NCI-H2171 (cell line): ENCODE measurements at regions not wholly inside any gene's neighbourhood (a gene's known extent, or its start where the extent isn't known, plus 50 kb on each side); places are given as distances from the start of the nearest gene placed in this dataset.
"Not testable (repeated sequence)": the region's sequence is repeated elsewhere in the genome, so short reads cannot be mapped to it uniquely, and the experiment has no call there.

ENCODE experiments used
- DNase-seq: peaks from one replicate; lab custom pipeline; 2025; lab: John Stamatoyannopoulos, UW

- DNase-seq = no peak
Measured at GRCh38 chr12:124130691-124131591, 157.9 kb downstream of the ZNF664 start.

DNA sequence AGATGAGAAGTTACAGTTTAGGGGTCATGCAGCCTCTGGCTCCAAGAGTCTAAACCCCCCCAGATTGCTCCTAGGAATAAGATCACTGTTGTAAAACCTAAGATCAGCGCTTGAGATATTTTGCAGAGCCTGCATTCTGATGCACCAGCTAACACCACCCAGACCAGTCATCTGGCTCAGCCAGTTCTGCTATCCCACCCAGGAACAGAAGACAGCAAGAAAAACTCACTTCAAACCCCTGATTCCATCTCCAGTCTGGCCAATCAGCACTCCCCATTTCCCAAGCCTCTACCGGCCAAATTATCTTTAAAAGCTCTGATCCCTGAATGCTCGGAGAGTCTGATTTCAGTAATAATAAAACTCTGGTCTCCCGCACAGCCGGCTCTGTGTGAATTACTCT, 158.6 kb downstream of the ZNF664 start:
- no peak for DNase-seq

DNA sequence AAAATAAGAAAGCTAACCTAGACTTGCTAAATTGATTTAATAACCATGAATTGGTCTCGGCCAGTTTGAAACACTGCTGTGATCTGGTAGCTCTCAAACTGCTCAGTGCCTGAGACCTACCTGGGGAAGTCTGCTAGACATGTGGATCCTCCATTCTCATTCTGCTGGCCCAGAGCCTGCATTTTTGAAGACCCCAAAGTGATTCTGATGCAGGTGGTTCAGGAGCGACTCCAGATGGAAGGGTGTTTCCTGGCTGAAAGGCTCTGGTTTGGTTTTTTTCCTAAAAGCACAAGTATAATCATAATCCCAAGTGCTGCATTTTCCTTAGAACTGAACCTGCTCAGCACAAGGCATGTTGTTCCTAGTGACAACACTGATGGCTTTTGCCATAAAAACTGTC, 159.5 kb downstream of the ZNF664 start:
- no peak for DNase-seq

DNA sequence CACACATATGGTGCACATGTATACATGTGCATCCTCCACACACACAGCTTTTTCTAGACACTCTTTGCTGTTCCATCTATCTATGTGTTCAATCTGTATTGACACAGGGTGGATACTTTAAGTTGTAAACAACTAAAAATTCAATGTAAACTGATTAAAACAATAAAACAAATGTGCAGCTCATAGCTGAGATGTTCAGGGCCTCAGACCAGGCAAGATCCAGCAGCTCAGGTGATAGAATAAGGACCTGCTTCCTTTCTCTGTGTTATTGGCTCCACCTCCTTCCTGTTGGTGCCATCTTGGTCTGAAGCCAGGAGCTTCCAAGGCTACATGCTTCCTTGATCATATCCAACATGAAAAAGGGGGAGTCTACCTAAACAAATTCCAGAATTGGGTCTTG, 158.1 kb upstream of the RFLNA start:
- no peak for DNase-seq

- no peak for DNase-seq
Measured at GRCh38 chr12:124140944-124141486, 153.9 kb upstream of the RFLNA start.

GRCh38 chr12:124141611-124142010, 153.3 kb upstream of the RFLNA start:
- DNase-seq = not testable (repeated sequence)

DNA sequence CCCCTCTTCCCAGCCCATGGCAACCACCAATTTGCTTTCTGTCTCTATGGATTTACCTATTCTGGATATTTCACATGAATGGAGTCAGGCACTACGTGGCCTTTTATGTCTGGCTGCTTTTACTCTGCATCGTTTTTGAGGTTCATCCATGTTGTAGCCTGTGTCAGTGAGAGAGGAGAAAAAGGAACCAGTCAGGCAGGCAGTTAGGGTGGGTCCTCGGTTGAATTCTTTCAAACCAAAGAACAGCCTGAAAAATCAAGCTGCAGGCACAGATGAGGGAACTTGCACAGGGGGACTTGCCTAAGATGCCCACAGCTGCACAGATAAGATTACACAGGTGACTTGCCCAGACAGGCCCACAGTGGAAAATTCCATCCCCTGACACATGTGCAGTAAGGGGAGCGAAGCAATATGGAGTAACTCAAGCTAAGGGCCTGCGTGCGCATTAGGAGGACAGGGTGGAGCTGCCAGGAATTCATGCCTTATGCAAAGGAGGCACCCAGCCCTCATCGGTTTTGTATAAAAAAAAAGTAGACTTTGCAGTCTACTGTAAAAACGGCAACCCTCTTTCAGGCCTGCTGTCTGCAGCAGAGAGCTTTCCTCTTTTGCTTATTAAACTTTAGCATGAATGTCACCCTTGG, 152.4 kb upstream of the RFLNA start:
- no peak for DNase-seq

DNA sequence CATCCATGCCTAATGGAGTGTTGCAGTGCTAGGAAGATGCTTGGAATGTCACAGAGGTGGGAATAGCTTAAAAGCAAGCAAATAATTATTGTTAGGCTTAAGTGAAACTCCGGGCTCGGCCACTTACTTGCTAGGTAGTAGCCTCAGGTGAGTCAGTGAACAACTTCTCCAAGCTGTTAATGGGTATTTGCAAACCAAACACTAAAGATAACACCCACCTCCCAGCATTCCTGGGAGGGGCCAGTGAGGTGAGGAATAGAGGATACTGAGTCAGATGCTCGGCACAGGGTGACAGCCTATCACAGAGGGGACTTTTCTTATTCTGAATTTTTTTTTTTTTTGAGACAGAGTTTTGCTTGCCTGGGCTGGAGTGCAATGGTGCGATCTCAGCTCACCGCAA, 151.2 kb upstream of the RFLNA start:
- DNase-seq = no peak

DNA sequence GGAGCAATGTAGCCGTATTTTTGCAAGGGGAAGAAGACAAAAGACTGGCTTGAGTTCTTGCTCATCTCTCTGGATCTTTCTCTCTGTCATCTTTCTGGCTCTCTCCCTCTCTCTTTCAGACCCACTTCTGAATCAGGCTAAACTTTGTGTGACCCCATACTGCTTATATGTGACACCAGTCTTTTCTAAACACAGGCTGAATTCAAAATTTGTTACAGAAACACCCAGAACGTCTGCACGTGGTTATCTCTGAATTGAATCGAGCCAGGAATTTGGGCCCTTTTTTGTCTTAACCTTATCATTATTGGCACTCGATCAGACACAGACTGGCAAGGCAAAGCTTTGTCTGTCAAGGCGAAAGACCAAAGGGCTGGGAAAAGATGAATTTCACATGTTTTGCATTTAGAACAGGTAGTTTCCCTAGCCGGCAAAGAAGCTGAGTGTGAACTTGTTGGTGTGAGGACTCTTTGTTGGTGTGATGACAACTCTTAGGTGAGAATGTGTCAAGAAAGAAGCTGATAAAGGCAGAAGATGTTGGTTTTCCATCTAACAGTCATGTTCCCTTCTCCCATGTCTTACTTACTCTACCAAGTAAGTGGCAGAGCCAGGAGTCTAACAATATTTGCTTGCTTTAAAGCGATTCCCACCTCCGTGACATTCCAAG, 150.2 kb upstream of the RFLNA start:
- no peak for DNase-seq

GRCh38 chr12:124147027-124147426, 147.9 kb upstream of the RFLNA start:
- DNase-seq = no peak

- no peak for DNase-seq
Measured at GRCh38 chr12:124147575-124147974, 147.3 kb upstream of the RFLNA start.

- DNase-seq = no peak
Measured at GRCh38 chr12:124148481-124149273, 146.2 kb upstream of the RFLNA start.

- DNase-seq = no peak
Measured at GRCh38 chr12:124149287-124149686, 145.6 kb upstream of the RFLNA start.

GRCh38 chr12:124150168-124150567, 144.7 kb upstream of the RFLNA start:
- peak; percentile 84 for DNase-seq

DNA sequence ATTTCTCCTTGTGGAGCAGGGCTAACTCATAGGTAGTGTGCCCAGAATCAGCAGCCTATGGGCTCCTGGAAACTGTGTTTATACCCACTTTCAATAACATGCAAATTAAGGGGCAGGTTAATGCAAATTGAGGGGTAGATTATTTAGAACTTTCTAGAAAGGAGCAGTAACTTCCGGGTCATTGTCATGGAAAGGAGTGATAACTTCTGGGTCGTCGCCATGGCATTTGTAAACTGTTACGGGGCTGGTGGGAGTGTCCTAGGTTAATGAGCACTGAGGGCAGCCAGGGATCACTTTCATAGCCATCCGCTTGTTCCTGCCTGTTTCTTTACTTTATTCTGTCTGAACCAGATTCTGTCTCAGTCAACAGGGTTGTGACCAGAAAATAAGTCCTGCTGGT, 143.3 kb upstream of the RFLNA start:
- no peak for DNase-seq

GRCh38 chr12:124152731-124153130, 142.2 kb upstream of the RFLNA start:
- no peak for DNase-seq

GRCh38 chr12:124153392-124153791, 141.5 kb upstream of the RFLNA start:
- DNase-seq = no peak

DNA sequence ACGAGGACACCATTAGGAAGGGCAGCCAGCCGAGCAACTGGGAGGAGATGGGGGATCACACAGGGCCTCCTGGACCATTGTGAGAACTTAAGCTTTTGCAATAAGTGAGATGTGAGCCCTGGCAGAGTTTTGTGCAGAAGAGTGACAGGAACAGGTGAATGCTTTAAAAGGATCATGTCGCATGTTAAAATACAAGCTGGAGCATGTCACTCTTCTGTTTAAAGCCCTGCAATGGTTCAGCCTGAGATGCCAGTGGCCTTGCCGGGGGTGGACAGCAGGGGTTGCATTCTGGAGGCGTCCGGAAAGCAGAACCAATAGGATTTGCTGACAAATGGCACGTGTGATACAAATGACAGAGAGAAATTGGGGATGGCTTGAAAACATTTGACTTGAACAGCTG, 137.5 kb upstream of the RFLNA start:
- no peak for DNase-seq

DNA sequence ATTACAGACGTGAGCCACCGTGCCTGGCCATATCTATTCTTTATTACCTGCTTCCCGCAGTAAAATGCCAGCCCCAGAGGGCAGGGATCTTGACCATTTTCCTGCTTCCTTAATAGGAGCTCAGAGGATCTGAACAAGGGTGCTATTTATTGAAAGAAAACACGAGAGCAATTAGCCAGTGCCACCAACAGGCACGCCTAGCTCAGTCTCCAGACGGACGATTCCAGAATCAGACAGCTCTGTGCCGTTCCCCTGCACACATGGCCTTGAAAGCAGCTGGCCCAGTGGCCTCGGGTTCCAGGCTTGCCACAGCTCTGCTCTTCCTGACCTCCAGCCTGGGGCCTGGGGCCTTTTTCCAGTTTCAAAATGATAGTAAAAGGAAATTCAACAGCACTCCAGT, 135.2 kb upstream of the RFLNA start:
- no peak for DNase-seq

GRCh38 chr12:124160097-124160756, 134.7 kb upstream of the RFLNA start:
- no peak for DNase-seq

- not testable (repeated sequence) for DNase-seq
Measured at GRCh38 chr12:124161402-124161801, 133.5 kb upstream of the RFLNA start.
